NCI-H146 (cell line): ENCODE measurements at regions not wholly inside any gene's neighbourhood (a gene's known extent, or its start where the extent isn't known, plus 50 kb on each side); places are given as distances from the start of the nearest gene placed in this dataset.

Experiments
- DNase-seq: peaks from one replicate; lab custom pipeline; 2025; lab: John Stamatoyannopoulos, UW

DNA sequence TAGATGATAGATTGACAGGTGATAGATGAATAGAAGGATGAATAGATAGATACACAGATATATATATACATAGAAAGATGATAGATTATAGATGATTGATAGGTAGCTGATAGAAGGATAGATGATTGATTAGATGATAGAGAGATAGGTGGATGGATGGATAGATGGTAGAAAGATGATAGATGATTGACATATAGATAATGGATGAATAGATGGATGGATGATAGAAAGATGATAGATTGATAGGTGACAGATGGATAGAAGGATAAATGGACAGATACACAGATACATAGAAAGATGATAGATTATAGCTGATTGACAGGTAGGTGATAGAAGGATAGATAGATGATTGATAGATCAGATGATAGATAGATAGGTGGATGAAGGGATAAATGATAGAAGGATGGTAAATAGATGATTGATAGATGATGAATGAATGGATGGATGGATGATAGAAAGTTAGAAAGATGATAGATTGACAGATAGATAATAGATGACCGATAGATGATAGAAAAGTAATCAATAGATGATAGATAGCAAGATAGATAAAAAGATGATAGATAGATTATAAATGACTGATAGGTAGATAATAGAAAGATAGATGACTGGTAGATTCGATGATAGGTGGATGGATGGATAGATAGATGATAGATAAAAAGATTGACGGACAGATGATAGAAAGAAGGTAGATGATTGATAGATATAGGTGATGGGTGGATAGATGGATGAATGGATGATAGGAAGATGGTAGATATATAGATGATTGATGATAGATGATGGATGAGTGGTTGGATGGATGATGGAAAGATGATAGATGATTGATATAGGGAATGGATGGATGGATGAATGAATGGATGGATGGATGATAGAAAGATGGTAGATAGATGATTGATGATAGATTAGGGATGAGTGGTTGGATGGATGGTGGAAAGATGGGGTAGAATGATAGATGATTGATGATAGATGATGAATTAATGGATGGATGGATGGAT, 80.4 kb downstream of the MICALL2 start:
- DNase-seq: no peak

DNA sequence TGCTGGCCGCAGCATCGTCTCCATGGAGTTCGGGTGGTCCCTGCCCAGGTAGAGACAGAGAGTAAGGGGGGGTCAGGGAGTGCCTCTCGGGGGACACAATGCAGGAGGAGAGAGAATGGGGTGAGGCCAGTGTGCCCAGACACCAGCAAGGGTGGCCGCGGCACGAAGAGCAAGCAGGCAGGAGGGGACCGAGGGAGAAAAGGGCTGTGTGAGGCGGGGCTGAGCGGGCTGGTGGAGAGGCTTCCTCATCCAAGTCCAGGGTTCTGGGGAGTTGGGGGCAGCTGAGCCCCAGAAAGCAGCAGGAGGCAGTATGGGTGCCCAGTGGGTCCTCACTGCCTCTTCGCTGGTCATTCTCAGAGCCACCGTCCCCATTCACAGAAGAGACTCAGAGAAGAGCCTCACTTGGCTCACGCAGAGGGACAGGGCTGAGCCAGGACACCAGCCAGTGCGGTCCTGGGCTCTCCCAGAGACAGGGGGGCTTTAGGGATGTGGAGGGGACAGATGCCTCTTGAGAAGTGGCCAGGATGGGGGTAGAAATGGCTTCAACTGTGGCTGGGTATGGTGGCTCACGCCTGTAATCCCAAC, 78.9 kb downstream of the MICALL2 start:
- DNase-seq: no peak

DNA sequence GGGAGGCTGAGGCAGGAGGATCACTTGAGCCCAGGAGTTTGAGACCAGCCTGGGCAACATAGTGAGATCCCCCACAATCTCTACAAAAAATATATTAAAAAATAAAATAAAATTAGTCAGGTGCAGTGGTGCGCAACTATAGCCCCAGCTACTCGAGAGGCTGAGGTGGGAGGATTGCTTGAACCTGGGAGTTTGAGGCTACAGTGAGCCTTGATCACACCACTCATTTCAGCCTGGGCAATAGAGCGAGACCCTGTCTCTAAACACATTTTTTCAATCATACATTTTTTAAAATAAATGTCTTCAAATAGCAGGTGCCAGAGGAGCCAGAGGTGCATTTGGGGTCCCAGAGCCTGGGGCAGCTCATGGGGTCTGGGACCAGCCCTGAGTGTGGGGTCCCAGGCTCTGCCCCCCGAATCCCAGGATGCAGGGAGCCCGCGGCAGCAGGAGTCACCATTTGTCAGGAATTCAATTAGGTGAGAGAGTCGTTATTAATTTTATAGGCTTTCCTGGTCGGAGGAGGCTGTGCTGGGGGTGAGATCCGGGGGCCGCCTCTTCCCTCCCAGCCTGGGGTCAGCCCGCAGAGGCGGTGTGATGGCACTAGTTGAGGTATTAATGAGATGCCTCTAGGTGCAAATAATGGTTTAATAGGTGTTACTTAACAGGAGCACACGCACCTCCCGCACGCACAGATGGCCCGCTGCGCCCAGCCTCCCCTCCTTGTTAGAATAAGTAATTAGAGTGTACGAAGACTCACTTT, 78.3 kb downstream of the MICALL2 start:
- no peak for DNase-seq

DNA sequence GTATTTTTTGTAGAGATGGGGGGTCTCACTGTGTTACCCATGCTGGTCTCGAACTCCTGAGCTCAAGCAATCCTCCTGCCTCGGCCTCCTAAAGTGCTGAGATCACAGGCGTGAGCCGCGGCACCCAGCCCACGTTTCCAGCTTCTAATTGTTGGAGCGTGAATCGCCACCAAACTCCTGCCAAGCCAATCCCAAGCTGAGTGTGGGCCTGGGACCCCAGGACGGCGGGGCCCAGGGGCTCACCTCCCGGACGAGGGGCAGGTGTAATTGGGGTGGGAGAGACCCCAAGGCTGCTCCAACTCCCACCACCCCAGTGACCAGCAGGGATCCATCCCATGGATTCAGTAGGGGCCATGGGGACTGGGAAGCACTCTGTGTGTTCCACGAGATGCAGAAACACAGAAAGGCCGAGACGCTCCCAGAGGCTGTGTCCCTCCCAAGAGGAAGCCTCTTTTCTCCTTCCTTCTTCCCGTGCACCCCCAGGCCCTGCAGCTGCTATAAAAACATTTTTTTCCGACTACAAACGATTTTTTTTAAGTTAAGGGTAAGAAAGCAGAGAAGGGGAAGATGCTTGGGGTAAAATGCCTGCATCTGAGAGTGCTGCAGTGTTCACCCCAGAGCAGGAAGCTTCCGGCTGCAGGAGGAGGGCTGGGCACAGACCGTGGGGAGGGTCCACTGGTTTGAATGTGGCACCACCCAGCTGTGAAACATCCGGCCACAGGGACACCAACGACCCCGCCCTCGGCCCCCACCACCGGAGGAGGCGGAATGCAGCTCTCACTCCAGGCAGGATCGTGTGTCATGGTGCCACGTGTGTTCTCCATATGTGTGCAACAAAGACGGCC, 76.5 kb downstream of the MICALL2 start:
- DNase-seq: no peak

DNA sequence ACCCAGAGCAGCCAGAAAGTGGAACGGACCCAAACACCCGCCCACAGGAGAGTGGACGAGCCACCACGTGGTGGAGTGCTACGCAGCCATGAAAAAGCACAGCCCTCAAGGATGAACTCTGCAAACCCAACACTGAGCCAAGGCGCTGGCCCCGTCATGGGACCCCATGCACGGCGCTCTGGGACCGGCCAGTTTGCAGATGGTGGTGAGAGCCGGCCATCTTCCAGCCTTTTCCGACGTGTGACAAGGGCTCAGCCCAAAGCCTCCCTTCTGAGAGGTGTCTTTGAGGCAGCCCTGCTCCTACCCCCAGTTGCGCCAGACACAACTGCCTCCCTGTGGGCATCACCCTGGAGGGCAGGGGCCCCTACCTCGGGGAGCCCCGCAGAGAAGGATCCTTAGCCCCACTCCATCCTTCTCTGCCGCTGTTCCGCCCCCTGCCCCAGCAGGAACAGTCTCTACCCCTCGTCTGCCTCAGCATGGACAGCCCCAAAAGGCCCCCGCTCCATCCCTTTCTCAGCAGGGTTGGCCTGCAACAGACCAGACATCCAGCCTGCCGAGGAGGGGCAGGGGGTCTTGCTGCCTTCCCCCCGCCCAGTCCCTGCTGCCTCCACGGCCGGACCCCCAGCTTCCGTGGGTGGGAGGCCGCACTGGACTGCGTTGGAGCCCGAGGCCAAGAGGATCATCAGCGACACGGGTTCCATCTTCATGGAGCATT, 75.7 kb downstream of the MICALL2 start:
- no peak for DNase-seq

DNA sequence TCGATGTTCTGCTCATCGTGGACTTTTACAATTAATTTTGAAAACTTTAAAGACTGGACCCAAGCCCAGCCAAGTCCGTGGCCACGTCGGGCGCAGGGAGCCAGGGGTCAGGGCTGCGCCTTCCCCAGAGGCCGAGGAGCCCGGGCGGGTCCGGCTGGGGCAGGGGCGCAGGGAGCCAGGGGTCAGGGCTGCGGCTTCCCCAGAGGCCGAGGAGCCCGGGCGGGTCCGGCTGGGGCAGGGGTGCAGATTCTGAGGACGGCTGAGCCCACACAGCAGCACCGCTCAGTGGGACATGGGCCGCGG, 75.2 kb downstream of the MICALL2 start:
- DNase-seq: no peak
